Tibial artery (tissue), 4 donors: ENCODE measurements at regions not wholly inside any gene's neighbourhood (a gene's known extent, or its start where the extent isn't known, plus 50 kb on each side); places are given as distances from the start of the nearest gene placed in this dataset.

Source experiments
- DNase-seq, 2 donors: peaks; one replicate each; pipeline ENCODE4 v3.0.0-alpha.2; 2019
- H3K27ac ChIP-seq, 2 donors: fragments of 200-600 bp; sonication (generic) in 1 of 2; 1 replicate in 1 of 2; 2 replicates in 1 of 2; pipeline ENCODE4 v1.5.1; 2018 to 2019; ENCODE audit warnings: mild to moderate bottlenecking in 1 of 2
- H3K27me3 ChIP-seq, 2 donors: fragments of 200-600 bp; sonication (generic) in 1 of 2; one replicate each; pipeline versions ENCODE4 v1.5.1 to v1.6.0; 2016 to 2019
- H3K36me3 ChIP-seq, 3 donors: fragments of 200-600 bp; sonication (generic) in 2 of 3; one replicate each; pipeline ENCODE4 v1.5.1; 2016 to 2019; ENCODE audit warnings: mild to moderate bottlenecking in 2 of 3
- H3K4me1 ChIP-seq, 4 donors: fragments of 200-600 bp; sonication (generic) in 2 of 4; 1 replicate in 3 of 4; 2 replicates in 1 of 4; pipeline ENCODE4 v1.5.1; 2016 to 2019
- H3K4me3 ChIP-seq, 2 donors: fragments of 200-600 bp; sonication (generic) in 1 of 2; 1 replicate in 1 of 2; 2 replicates in 1 of 2; pipeline ENCODE4 v1.5.1; 2018 to 2019; ENCODE audit warnings: mild to moderate bottlenecking in 2 of 2
- H3K9me3 ChIP-seq, 3 donors: fragments of 200-600 bp; sonication (generic) in 1 of 3; one replicate each; pipeline ENCODE4 v1.5.1; 2016 to 2019
- CTCF ChIP-seq, 2 experiments: fragments of 200-600 bp in 1 of 2; fragments of 450-650 bp in 1 of 2; IDR thresholded peaks; one replicate each; pipeline ENCODE4 v1.5.1; 2017 to 2019; ENCODE audit warnings: antibody characterized with exemption in 2 of 2, mild to moderate bottlenecking in 1 of 2, moderate library complexity in 1 of 2
- intact Hi-C: fragments of 100-400 bp; cut with DNase I; formaldehyde crosslinking; loops from one replicate; pipeline ENCODE4 v1.15.0; 2023; ENCODE audit warnings: low total_unique reads

- H3K4me1 ChIP-seq: no peaks in the 10 kb centered on the region
- no peaks in the 10 kb centered on the region for H3K9me3 ChIP-seq
- no peak overlapping the region for H3K27ac ChIP-seq
- intact Hi-C loops: no loop called here
- H3K27me3 ChIP-seq: peaks cover 0 to 8% of the 10 kb centered on the region in 2 donors
- no peak for TF ChIP-seq CTCF (IDR thresholded peaks at IDR 0.05)
- no peak overlapping the region for H3K4me3 ChIP-seq
- no peaks in the 10 kb centered on the region for H3K36me3 ChIP-seq
- no peak for DNase-seq
Measured at GRCh38 chr19:31402529-31403316, 53.5 kb upstream of the TSHZ3 start.

GRCh38 chr19:31406106-31406505 is 56.9 kb upstream of the TSHZ3 start:
- Histone ChIP-seq H3K27ac (no peak overlapping the region), H3K4me1 (no peaks in the 10 kb centered on the region), H3K9me3 (no peaks in the 10 kb centered on the region), H3K4me3 (no peak overlapping the region), H3K27me3 (peaks cover 0 to under 1% of the 10 kb centered on the region in 2 donors), H3K36me3 (no peaks in the 10 kb centered on the region)
- no peak for DNase-seq
- no peak for TF ChIP-seq CTCF (IDR thresholded peaks at IDR 0.05)
- intact Hi-C loops: no loop called here

- H3K4me3 ChIP-seq: no peak overlapping the region
- H3K27ac ChIP-seq: no peak overlapping the region
- intact Hi-C loops: no loop called here
- no peaks in the 10 kb centered on the region for H3K9me3 ChIP-seq
- TF ChIP-seq CTCF (IDR thresholded peaks at IDR 0.05): no peak
- no peaks in the 10 kb centered on the region for H3K27me3 ChIP-seq
- H3K4me1 ChIP-seq: no peaks in the 10 kb centered on the region
- DNase-seq: no peak
- no peaks in the 10 kb centered on the region for H3K36me3 ChIP-seq
Measured at GRCh38 chr19:31408460-31409124, 59.4 kb upstream of the TSHZ3 start.

- no peak overlapping the region for H3K4me3 ChIP-seq
- no peak for DNase-seq
- H3K27ac ChIP-seq: no peak overlapping the region
- H3K36me3 ChIP-seq: no peaks in the 10 kb centered on the region
- H3K27me3 ChIP-seq: peaks cover 0 to 3% of the 10 kb centered on the region in 2 donors
- H3K9me3 ChIP-seq: no peaks in the 10 kb centered on the region
- intact Hi-C loops: no loop called here
- no peaks in the 10 kb centered on the region for H3K4me1 ChIP-seq
- no peak for TF ChIP-seq CTCF (IDR thresholded peaks at IDR 0.05)
Measured at GRCh38 chr19:31413353-31413752, 64.1 kb upstream of the TSHZ3 start.

GRCh38 chr19:31415322-31415721 is 66.1 kb upstream of the TSHZ3 start:
- no peak for DNase-seq
- H3K27me3 ChIP-seq: peaks cover 0 to 3% of the 10 kb centered on the region in 2 donors
- no peaks in the 10 kb centered on the region for H3K9me3 ChIP-seq
- no peak overlapping the region for H3K27ac ChIP-seq
- TF ChIP-seq CTCF (IDR thresholded peaks at IDR 0.05): no peak
- H3K4me1 ChIP-seq: no peaks in the 10 kb centered on the region
- no peaks in the 10 kb centered on the region for H3K36me3 ChIP-seq
- intact Hi-C loops: no loop called here
- H3K4me3 ChIP-seq: no peak overlapping the region
